Gastroesophageal sphincter (tissue), 4 donors: ENCODE measurements at regions not wholly inside any gene's neighbourhood (a gene's known extent, or its start where the extent isn't known, plus 50 kb on each side); places are given as distances from the start of the nearest gene placed in this dataset.

ENCODE experiments used
- ATAC-seq: fragments of 150-250 bp; one replicate; pipeline ENCODE4 v1.9.1; 2016; ENCODE audit warnings: mild to moderate bottlenecking, moderate library complexity
- H3K27ac ChIP-seq, 4 donors: fragments of 200-600 bp; sonication (generic) in 3 of 4; 1 replicate in 3 of 4; 2 replicates in 1 of 4; pipeline ENCODE4 v1.5.1; 2016 to 2019
- H3K27me3 ChIP-seq: fragments of 200-600 bp; sonication (generic); one replicate; pipeline ENCODE4 v1.5.1; 2019
- H3K36me3 ChIP-seq, 2 donors: fragments of 200-600 bp; sonication (generic); one replicate each; pipeline ENCODE4 v1.5.1; 2019; ENCODE audit warnings: control low read depth in 1 of 2
- H3K4me1 ChIP-seq, 3 donors: fragments of 200-600 bp; sonication (generic); 1 replicate in 2 of 3; 2 replicates in 1 of 3; pipeline ENCODE4 v1.5.1; 2016 to 2019; ENCODE audit warnings: control low read depth in 2 of 3
- H3K4me3 ChIP-seq, 2 donors: fragments of 200-600 bp; sonication (generic); one replicate each; pipeline ENCODE4 v1.5.1; 2019; ENCODE audit warnings: mild to moderate bottlenecking in 1 of 2, moderate library complexity in 1 of 2
- H3K9me3 ChIP-seq, 3 donors: fragments of 200-600 bp; sonication (generic); one replicate each; pipeline ENCODE4 v1.5.1; 2017 to 2019; ENCODE audit warnings: control low read depth in 2 of 3
- EP300 ChIP-seq: sonication (generic); formaldehyde crosslinking; IDR thresholded peaks from one replicate; pipeline ENCODE4 v1.6.1; 2017; ENCODE audit warnings: antibody characterized with exemption, mild to moderate bottlenecking
- POLR2A ChIP-seq, 2 donors: fragments of 450-650 bp; IDR thresholded peaks; one replicate each; pipeline ENCODE4 v1.6.1; 2017; ENCODE audit warnings: antibody characterized with exemption in 2 of 2, mild to moderate bottlenecking in 2 of 2, moderate library complexity in 1 of 2
- POLR2AphosphoS5 ChIP-seq: sonication (generic); formaldehyde crosslinking; IDR thresholded peaks from one replicate; pipeline ENCODE4 v1.6.1; 2017; ENCODE audit warnings: antibody characterized with exemption
- WGBS, 2 donors: methylation state at CpG; one replicate each; pipeline ENCODE4 v1.1.5; 2018; ENCODE audit warnings: low coverage in 1 of 2; 5-methylcytosine and 5-hydroxymethylcytosine counted together
- TF ChIP-seq, protein P1 (sequence below), 4 experiments: fragments of 200-600 bp in 2 of 4; fragments of 450-650 bp in 2 of 4; sonication (generic) in 1 of 4; IDR thresholded peaks; one replicate each; pipeline ENCODE4 v1.5.1; 2017 to 2019; ENCODE audit warnings: antibody characterized with exemption in 4 of 4, mild to moderate bottlenecking in 2 of 4, moderate library complexity in 2 of 4

DNA sequence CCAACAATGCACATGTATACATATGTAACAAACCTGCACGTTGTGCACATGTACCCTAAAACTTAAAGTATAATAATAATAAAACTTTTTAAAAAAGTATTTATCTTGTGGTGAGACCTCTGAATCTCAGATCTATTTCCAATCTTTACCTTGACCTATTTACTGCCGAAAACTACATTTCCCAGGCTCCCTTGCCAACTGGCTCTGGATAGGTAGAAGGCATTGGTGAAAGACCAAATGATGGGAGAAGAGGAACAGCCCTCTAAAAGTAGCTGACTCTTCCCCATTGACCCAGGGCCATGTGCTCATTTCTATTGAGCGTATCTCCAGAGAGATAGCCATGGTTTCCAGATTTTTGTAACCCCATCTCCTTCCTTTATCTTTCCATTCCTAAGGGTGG is 247.4 kb downstream of the GPAM start:
- Histone ChIP-seq H3K36me3 (no peaks in the 10 kb centered on the region), H3K27me3 (no peaks in the 10 kb centered on the region), H3K4me3 (no peak overlapping the region), H3K4me1 (no peaks in the 10 kb centered on the region), H3K27ac (no peak overlapping the region), H3K9me3 (peaks cover 0 to 4% (median 0%) of the 10 kb centered on the region in 3 donors)
- TF ChIP-seq EP300 (no peak), POLR2A (IDR thresholded peaks at IDR 0.05) (no peak), POLR2AphosphoS5 (no peak)
- TF ChIP-seq, protein P1, sequence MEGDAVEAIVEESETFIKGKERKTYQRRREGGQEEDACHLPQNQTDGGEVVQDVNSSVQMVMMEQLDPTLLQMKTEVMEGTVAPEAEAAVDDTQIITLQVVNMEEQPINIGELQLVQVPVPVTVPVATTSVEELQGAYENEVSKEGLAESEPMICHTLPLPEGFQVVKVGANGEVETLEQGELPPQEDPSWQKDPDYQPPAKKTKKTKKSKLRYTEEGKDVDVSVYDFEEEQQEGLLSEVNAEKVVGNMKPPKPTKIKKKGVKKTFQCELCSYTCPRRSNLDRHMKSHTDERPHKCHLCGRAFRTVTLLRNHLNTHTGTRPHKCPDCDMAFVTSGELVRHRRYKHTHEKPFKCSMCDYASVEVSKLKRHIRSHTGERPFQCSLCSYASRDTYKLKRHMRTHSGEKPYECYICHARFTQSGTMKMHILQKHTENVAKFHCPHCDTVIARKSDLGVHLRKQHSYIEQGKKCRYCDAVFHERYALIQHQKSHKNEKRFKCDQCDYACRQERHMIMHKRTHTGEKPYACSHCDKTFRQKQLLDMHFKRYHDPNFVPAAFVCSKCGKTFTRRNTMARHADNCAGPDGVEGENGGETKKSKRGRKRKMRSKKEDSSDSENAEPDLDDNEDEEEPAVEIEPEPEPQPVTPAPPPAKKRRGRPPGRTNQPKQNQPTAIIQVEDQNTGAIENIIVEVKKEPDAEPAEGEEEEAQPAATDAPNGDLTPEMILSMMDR (IDR thresholded peaks at IDR 0.05), result no peak
- ATAC-seq, result no peak
- 83 to 84% methylated on average over 2 to 3 of the region's 3 CpGs for WGBS, 2 donors

DNA sequence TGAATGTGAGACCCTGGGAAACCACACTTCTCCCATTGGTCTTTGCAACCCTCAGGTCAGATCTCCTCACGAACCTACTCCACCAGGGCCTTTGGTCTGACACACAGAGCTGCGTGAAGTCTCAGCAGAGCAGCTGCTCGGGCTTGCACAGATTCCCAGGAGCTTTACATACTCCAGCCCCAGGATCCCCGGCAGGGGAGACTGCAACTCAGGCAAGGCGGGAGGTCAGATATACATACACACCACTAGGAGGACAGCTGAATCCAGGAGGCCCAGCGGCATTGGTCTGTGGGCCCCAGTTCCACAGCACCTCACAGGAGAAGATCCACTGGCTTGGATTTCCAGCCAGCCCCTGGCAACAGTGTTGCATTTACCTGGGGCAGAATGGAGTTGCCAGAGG is 239.2 kb downstream of the GPAM start:
- Histone ChIP-seq H3K27me3 (no peaks in the 10 kb centered on the region), H3K36me3 (no peaks in the 10 kb centered on the region), H3K4me3 (no peak overlapping the region), H3K27ac (no peak overlapping the region), H3K9me3 (peaks cover 0 to 10% (median 0%) of the 10 kb centered on the region in 3 donors), H3K4me1 (no peaks in the 10 kb centered on the region)
- TF ChIP-seq POLR2A (IDR thresholded peaks at IDR 0.05), result no peak
- no peak for TF ChIP-seq EP300
- TF ChIP-seq POLR2AphosphoS5, result no peak
- TF ChIP-seq, protein P1 (IDR thresholded peaks at IDR 0.05), result no peak
- no CpG with 5 or more reads among the region's 6 CpGs for WGBS, 2 donors
- no peak for ATAC-seq

DNA sequence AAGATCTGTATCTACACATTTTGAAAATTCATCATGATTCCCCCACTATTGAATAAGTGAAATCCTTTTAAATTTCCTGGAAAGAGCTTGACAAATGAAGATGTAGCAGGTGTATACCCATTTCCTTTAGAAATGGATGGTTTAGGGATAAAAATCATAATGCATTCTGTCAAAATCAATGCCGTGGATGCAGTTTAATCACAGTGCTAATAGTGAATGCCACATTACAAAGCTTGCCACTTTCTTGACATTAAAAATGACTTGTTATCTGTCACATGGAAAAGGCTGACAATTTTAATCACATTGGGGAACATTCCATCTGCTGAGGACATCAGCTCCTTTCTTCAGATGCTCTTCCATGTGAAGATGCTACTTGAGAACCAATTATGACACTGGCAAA is 229.6 kb downstream of the GPAM start:
- no peak overlapping the region for H3K27ac ChIP-seq
- H3K36me3 ChIP-seq, result no peaks in the 10 kb centered on the region
- peaks cover 0 to 19% (median 0%) of the 10 kb centered on the region in 3 donors for H3K9me3 ChIP-seq
- WGBS, 2 donors, result 44 to 50% methylated on average over 1 of the region's 1 CpG
- no peak for ATAC-seq
- H3K4me3 ChIP-seq, result no peak overlapping the region
- no peaks in the 10 kb centered on the region for H3K4me1 ChIP-seq
- TF ChIP-seq POLR2A (IDR thresholded peaks at IDR 0.05), result no peak
- TF ChIP-seq EP300, result no peak
- TF ChIP-seq, protein P1 (IDR thresholded peaks at IDR 0.05), result no peak
- TF ChIP-seq POLR2AphosphoS5, result no peak
- no peaks in the 10 kb centered on the region for H3K27me3 ChIP-seq

DNA sequence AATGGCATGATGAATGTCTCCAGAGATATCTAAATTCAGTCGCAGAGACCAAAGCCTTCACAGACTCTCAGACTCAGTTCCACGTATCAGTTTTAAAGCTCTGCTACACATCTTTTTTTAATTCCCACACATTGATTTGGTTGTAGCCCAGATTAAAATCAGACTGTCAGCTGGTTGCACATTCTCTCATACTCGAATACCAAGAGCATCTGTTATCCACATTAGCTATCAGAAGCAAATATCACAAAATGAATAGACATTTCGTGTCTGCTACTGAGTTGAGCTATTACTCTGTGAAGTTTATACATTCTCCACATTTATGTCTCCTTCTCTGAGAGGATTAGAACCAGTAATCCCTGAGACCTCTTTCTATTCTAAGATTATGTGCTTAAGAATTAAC is 229.2 kb downstream of the GPAM start:
- WGBS, 2 donors, result 51 to 56% methylated on average over 4 of the region's 4 CpGs
- peaks cover 0 to 19% (median 0%) of the 10 kb centered on the region in 3 donors for H3K9me3 ChIP-seq
- no peaks in the 10 kb centered on the region for H3K4me1 ChIP-seq
- H3K36me3 ChIP-seq, result no peaks in the 10 kb centered on the region
- no peak for ATAC-seq
- no peaks in the 10 kb centered on the region for H3K27me3 ChIP-seq
- no peak overlapping the region for H3K27ac ChIP-seq
- TF ChIP-seq EP300, result no peak
- no peak for TF ChIP-seq POLR2A (IDR thresholded peaks at IDR 0.05)
- TF ChIP-seq, protein P1 (IDR thresholded peaks at IDR 0.05), result no peak
- TF ChIP-seq POLR2AphosphoS5, result no peak
- no peak overlapping the region for H3K4me3 ChIP-seq

DNA sequence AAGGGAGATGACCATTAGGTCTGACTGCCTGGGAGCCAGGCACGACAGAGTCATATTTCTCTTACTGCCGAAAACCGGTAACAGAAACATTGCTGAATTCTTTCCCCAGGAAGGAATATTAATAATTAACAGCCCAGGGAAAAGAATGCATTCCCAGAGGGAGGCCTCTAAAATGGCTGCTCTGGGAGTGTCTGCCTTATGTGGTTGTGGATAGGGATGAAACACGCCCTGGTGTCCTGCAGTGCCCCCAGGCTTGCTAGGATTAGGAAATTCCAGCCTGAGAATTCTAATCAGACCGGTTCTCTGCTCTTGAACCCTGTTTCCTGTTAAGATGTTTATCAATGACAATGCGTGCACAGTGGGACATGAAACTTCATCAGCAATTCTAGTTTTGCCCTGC is 226.7 kb downstream of the GPAM start:
- no peak overlapping the region for H3K27ac ChIP-seq
- 69 to 92% methylated on average over 3 to 6 of the region's 6 CpGs for WGBS, 2 donors
- TF ChIP-seq EP300 (no peak), POLR2A (IDR thresholded peaks at IDR 0.05) (no peak), POLR2AphosphoS5 (no peak)
- TF ChIP-seq, protein P1 (IDR thresholded peaks at IDR 0.05), result no peak
- peaks cover 0 to 16% (median 0%) of the 10 kb centered on the region in 3 donors for H3K9me3 ChIP-seq
- no peak for ATAC-seq
- no peaks in the 10 kb centered on the region for H3K36me3 ChIP-seq
- H3K4me1 ChIP-seq, result no peaks in the 10 kb centered on the region
- H3K27me3 ChIP-seq, result no peaks in the 10 kb centered on the region
- H3K4me3 ChIP-seq, result no peak overlapping the region
